HepG2 (cell line): ENCODE measurements at regions not wholly inside any gene's neighbourhood (a gene's known extent, or its start where the extent isn't known, plus 50 kb on each side); places are given as distances from the start of the nearest gene placed in this dataset.

ENCODE experiments used
- ATAC-seq: fragments of 200-7000 bp; cut with Tn5 transposase; 3 replicates; pipeline ENCODE4 v1.9.1; 2020; ENCODE audit warnings: mild to moderate bottlenecking, moderate library complexity
- BruUV-seq: library from RNA; stranded (reverse); fragments of 400-500 nt; replicated peaks from 2 replicates; lab custom pipeline; 2021; lab: Mats Ljungman, UMichigan
- CTCF ChIA-PET: fragments of 300-600 bp; formaldehyde crosslinking; extraction: SDS; loops from one replicate; lab custom pipeline; 2021; ENCODE audit warnings: low total read pairs, inconsistent platforms, low intra/inter-chr PET ratio; lab: Yijun Ruan, JAX
- POLR2A ChIA-PET: fragments of 350-600 bp; sonication (Branson Sonifier 250); formaldehyde crosslinking; loops from one replicate; lab custom pipeline; 2020; ENCODE audit warnings: antibody characterized with exemption, inconsistent platforms; lab: Yijun Ruan, JAX
- DNase-seq: peaks from one replicate; pipeline ENCODE4 v3.0.0-alpha.2; 2015; ENCODE audit warnings: low spot score
- FAIRE-seq: peaks from 3 replicates; lab custom pipeline; 2011; peaks lifted over from hg19 to GRCh38; lab: Jason Lieb, UNC
- H2AFZ ChIP-seq: one replicate; pipeline ENCODE4 v1.6.1; 2011; ENCODE audit warnings: low read length, inconsistent platforms
- H3K27ac ChIP-seq: fragments of 300-600 bp; 3 replicates; pipeline ENCODE4 v1.8.0; 2011; ENCODE audit warnings: mixed run types, mild to moderate bottlenecking, mixed read lengths, low read length, inconsistent platforms; ENCODE audit not compliant: insufficient read depth; ENCODE audit errors: extremely low read length
- H3K27me3 ChIP-seq, 2 experiments: fragments of 200-600 bp in 1 of 2; 2 replicates in 1 of 2; 3 replicates in 1 of 2; pipeline versions ENCODE4 v1.6.0 to v1.8.0; 2011; ENCODE audit warnings: low read length in 2 of 2, mild to moderate bottlenecking in 2 of 2, moderate library complexity in 2 of 2, inconsistent platforms in 1 of 2; ENCODE audit not compliant: insufficient read depth in 2 of 2, control insufficient read depth in 1 of 2
- H3K36me3 ChIP-seq, 2 experiments: fragments of 200-600 bp in 1 of 2; replicated peaks in 1 of 2; 2 replicates in 1 of 2; 3 replicates in 1 of 2; pipeline versions ENCODE4 v1.5.1 to v1.8.0; 2011; ENCODE audit warnings: low read length in 2 of 2, inconsistent platforms in 1 of 2; ENCODE audit not compliant: insufficient read depth in 2 of 2, control insufficient read depth in 1 of 2
- H3K4me1 ChIP-seq: 2 replicates; pipeline ENCODE4 v1.5.1; 2012; ENCODE audit warnings: low read length, inconsistent platforms; ENCODE audit not compliant: insufficient read depth
- H3K4me2 ChIP-seq: 2 replicates; pipeline ENCODE4 v1.6.0; 2011; ENCODE audit warnings: low read depth, low read length, inconsistent platforms
- H3K4me3 ChIP-seq, 3 experiments: fragments of 200-600 bp in 1 of 3; sonication (generic), shearing (Covaris generic) in 1 of 3; replicated peaks in 1 of 3; 2 replicates each; pipeline ENCODE4 v1.5.1; 2011 to 2016; ENCODE audit warnings: low read length in 3 of 3, inconsistent platforms in 2 of 3, low read depth in 2 of 3, mild to moderate bottlenecking in 2 of 3, control low read depth in 1 of 3, mixed read lengths in 1 of 3; ENCODE audit not compliant: insufficient read depth in 1 of 3
- H3K79me2 ChIP-seq: one replicate; pipeline ENCODE4 v1.6.1; 2011; ENCODE audit warnings: low read length, inconsistent platforms; ENCODE audit not compliant: insufficient read depth
- H3K9ac ChIP-seq: 2 replicates; pipeline ENCODE4 v1.6.0; 2011; ENCODE audit warnings: mild to moderate bottlenecking, low read depth, low read length, inconsistent platforms; ENCODE audit not compliant: insufficient read depth
- H3K9me3 ChIP-seq: 2 replicates; pipeline ENCODE4 v1.5.1; 2012; ENCODE audit warnings: mild to moderate bottlenecking, low read length
- H4K20me1 ChIP-seq: 2 replicates; pipeline ENCODE4 v1.6.0; 2011; ENCODE audit warnings: inconsistent platforms, mild to moderate bottlenecking, low read length, moderate library complexity; ENCODE audit not compliant: insufficient read depth
- ISX ChIP-seq: sonication (generic); formaldehyde crosslinking; conservative IDR thresholded peaks from 2 replicates; pipeline ENCODE4 v1.5.0; 2020; ENCODE audit warnings: missing genetic modification reagents
- PHF5A ChIP-seq: IDR thresholded peaks from one replicate; pipeline ENCODE4 v1.6.1; 2018; ENCODE audit warnings: low read depth, missing genetic modification reagents; ENCODE audit not compliant: unreplicated experiment
- SETDB1 ChIP-seq: sonication (generic); formaldehyde crosslinking; IDR thresholded peaks from 2 replicates; pipeline ENCODE4 v1.5.1; 2020; ENCODE audit warnings: missing genetic modification reagents, mild to moderate bottlenecking, borderline replicate concordance
- TEAD3 ChIP-seq: optimal IDR thresholded peaks from 2 replicates; pipeline ENCODE3; 2016; ENCODE audit warnings: borderline replicate concordance
- ZIK1 ChIP-seq: sonication (generic); formaldehyde crosslinking; IDR thresholded peaks from 2 replicates; pipeline ENCODE4 v1.5.0; 2020; ENCODE audit warnings: mild to moderate bottlenecking, low read depth, missing genetic modification reagents, borderline replicate concordance
- ZNF510 ChIP-seq: sonication (generic); formaldehyde crosslinking; IDR thresholded peaks from 2 replicates; pipeline ENCODE4 v1.4.0; 2020; ENCODE audit warnings: low read depth, mild to moderate bottlenecking, missing genetic modification reagents
- ZNF629 ChIP-seq: sonication (generic); formaldehyde crosslinking; conservative IDR thresholded peaks from 2 replicates; pipeline ENCODE4 v1.5.0; 2020; ENCODE audit warnings: missing genetic modification reagents
- ZNF746 ChIP-seq: sonication (generic); formaldehyde crosslinking; IDR thresholded peaks from 2 replicates; pipeline ENCODE4 v1.8.0; 2022; ENCODE audit warnings: mild to moderate bottlenecking, missing genetic modification reagents
- WGBS: methylation state at CpG from one replicate; pipeline ENCODE4 v1.1.6; 2017; ENCODE audit warnings: low lambda C conversion rate; 5-methylcytosine and 5-hydroxymethylcytosine counted together
- in situ Hi-C: cut with HindIII; loops from 2 replicates; pipeline ENCODE4 v1.10.0; 2017; ENCODE audit warnings: low pct_unique_long_range_greater_than_20kb; ENCODE audit not compliant: extremely low pct_ligation_motif_present
- intact Hi-C: fragments of 100-400 bp; cut with micrococcal nuclease; formaldehyde crosslinking; loops from one replicate; pipeline ENCODE4 v1.10.0; 2022; ENCODE audit not compliant: unreplicated experiment
- TF ChIP-seq, protein P1 (sequence below): sonication (generic); formaldehyde crosslinking; IDR thresholded peaks from 2 replicates; pipeline ENCODE4 v1.9.0; 2021; ENCODE audit warnings: missing genetic modification reagents, mild to moderate bottlenecking, borderline replicate concordance
- TF ChIP-seq, protein P2 (sequence below): sonication (generic); formaldehyde crosslinking; IDR thresholded peaks from 2 replicates; pipeline ENCODE4 v1.4.0; 2020; ENCODE audit warnings: mild to moderate bottlenecking, missing genetic modification reagents
- TF ChIP-seq, protein P3 (sequence below): sonication (generic); formaldehyde crosslinking; IDR thresholded peaks from 2 replicates; pipeline ENCODE4 v1.4.0; 2020; ENCODE audit warnings: mild to moderate bottlenecking, missing genetic modification reagents
- TF ChIP-seq, protein P4 (sequence below): sonication (generic); formaldehyde crosslinking; IDR thresholded peaks from 2 replicates; pipeline ENCODE4 v1.5.0; 2020; ENCODE audit warnings: missing genetic modification reagents

DNA sequence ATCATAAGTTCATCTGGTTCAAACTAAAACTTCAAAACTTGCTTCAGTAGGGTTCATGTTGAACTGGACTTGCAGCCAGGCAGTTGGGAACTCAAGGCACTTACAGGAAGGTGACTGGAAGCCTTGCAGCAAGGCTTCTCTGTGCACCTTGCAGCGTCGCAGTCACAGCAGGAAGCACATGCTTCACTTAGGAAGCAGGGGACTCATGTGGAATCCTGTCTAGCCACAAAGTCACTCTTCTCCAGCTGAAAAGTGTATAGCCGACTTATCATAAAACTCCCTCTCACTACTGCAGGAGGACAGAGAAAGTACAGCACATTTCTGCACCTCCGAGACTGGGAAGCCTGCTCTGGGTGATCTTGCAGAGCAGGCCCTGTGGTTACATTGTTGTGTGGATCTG is 114.0 kb upstream of the PRB2 start:
- Histone ChIP-seq H2AFZ (no peak overlapping the region), H3K9ac (no peak overlapping the region), H3K4me2 (no peak overlapping the region), H3K27ac (no peak overlapping the region), H3K79me2 (no peaks in the 10 kb centered on the region), H4K20me1 (no peaks in the 10 kb centered on the region), H3K4me3 (no peak overlapping the region), H3K9me3 (no peaks in the 10 kb centered on the region), H3K4me1 (no peaks in the 10 kb centered on the region), H3K27me3 (peaks cover 0 to 4% of the 10 kb centered on the region in 2 experiments; a peak in 2 of 5 replicates), H3K36me3 (no peaks in the 10 kb centered on the region)
- BruUV-seq, result no TSS peak
- CTCF ChIA-PET, result no interaction called here
- TF ChIP-seq, protein P1, sequence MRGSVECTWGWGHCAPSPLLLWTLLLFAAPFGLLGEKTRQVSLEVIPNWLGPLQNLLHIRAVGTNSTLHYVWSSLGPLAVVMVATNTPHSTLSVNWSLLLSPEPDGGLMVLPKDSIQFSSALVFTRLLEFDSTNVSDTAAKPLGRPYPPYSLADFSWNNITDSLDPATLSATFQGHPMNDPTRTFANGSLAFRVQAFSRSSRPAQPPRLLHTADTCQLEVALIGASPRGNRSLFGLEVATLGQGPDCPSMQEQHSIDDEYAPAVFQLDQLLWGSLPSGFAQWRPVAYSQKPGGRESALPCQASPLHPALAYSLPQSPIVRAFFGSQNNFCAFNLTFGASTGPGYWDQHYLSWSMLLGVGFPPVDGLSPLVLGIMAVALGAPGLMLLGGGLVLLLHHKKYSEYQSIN (CRISPR knock-in tag), result no peak
- in situ Hi-C loops, result no loop called here
- intact Hi-C loops, result no loop called here
- FAIRE-seq, result no peak
- 14% methylated on average over 2 of the region's 4 CpGs for WGBS
- no peak for ATAC-seq
- POLR2A ChIA-PET, result no interaction called here
- no peak for DNase-seq

DNA sequence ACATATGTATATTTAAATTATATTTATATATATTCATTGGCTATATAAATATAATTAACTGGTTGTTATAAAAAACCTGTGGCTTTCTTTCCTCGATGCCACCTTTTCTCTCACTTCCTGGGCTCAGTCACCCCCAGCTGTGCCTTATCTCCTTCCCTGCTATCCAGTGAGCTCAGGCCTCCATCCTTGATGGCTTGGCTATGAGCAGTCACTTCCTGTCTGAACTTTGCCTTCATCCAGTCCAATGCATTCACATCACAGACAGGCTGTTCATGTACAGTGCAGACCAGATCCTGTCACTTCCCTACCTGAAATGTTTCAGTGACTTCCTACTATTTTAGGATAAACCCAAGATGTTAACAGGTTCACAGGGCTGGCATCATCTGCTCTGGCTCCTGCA is 115.3 kb upstream of the PRB2 start:
- POLR2A ChIA-PET, result no interaction called here
- 0% methylated on average over 1 of the region's 1 CpG for WGBS
- intact Hi-C loops, result no loop called here
- TF ChIP-seq SETDB1 (CRISPR knock-in tag) (no peak), ZNF746 (CRISPR knock-in tag) (no peak), ZIK1 (CRISPR knock-in tag) (no peak), ZNF629 (no peak), ISX (CRISPR knock-in tag) (no peak), PHF5A (CRISPR knock-in tag) (no peak), ZNF510 (CRISPR knock-in tag) (no peak), TEAD3 (no peak)
- TF ChIP-seq, protein P2, sequence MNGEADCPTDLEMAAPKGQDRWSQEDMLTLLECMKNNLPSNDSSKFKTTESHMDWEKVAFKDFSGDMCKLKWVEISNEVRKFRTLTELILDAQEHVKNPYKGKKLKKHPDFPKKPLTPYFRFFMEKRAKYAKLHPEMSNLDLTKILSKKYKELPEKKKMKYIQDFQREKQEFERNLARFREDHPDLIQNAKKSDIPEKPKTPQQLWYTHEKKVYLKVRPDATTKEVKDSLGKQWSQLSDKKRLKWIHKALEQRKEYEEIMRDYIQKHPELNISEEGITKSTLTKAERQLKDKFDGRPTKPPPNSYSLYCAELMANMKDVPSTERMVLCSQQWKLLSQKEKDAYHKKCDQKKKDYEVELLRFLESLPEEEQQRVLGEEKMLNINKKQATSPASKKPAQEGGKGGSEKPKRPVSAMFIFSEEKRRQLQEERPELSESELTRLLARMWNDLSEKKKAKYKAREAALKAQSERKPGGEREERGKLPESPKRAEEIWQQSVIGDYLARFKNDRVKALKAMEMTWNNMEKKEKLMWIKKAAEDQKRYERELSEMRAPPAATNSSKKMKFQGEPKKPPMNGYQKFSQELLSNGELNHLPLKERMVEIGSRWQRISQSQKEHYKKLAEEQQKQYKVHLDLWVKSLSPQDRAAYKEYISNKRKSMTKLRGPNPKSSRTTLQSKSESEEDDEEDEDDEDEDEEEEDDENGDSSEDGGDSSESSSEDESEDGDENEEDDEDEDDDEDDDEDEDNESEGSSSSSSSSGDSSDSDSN, result no peak
- TF ChIP-seq, protein P3, sequence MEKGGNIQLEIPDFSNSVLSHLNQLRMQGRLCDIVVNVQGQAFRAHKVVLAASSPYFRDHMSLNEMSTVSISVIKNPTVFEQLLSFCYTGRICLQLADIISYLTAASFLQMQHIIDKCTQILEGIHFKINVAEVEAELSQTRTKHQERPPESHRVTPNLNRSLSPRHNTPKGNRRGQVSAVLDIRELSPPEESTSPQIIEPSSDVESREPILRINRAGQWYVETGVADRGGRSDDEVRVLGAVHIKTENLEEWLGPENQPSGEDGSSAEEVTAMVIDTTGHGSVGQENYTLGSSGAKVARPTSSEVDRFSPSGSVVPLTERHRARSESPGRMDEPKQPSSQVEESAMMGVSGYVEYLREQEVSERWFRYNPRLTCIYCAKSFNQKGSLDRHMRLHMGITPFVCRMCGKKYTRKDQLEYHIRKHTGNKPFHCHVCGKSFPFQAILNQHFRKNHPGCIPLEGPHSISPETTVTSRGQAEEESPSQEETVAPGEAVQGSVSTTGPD (CRISPR knock-in tag), result no peak
- TF ChIP-seq, protein P4, sequence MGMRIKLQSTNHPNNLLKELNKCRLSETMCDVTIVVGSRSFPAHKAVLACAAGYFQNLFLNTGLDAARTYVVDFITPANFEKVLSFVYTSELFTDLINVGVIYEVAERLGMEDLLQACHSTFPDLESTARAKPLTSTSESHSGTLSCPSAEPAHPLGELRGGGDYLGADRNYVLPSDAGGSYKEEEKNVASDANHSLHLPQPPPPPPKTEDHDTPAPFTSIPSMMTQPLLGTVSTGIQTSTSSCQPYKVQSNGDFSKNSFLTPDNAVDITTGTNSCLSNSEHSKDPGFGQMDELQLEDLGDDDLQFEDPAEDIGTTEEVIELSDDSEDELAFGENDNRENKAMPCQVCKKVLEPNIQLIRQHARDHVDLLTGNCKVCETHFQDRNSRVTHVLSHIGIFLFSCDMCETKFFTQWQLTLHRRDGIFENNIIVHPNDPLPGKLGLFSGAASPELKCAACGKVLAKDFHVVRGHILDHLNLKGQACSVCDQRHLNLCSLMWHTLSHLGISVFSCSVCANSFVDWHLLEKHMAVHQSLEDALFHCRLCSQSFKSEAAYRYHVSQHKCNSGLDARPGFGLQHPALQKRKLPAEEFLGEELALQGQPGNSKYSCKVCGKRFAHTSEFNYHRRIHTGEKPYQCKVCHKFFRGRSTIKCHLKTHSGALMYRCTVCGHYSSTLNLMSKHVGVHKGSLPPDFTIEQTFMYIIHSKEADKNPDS (CRISPR knock-in tag), result no peak

More for the DNA sequence above, 115.3 kb upstream of the PRB2 start:
- no peak overlapping the region for H2AFZ ChIP-seq
- no peaks in the 10 kb centered on the region for H3K9me3 ChIP-seq
- H3K9ac ChIP-seq, result no peak overlapping the region
- no peak for DNase-seq
- H3K27ac ChIP-seq, result no peak overlapping the region
- H3K27me3 ChIP-seq, result peaks cover 0 to 7% of the 10 kb centered on the region in 2 experiments; a peak in 2 of 5 replicates
- H4K20me1 ChIP-seq, result no peaks in the 10 kb centered on the region
- no peaks in the 10 kb centered on the region for H3K36me3 ChIP-seq
- H3K4me2 ChIP-seq, result no peak overlapping the region
- H3K4me1 ChIP-seq, result no peaks in the 10 kb centered on the region
- no TSS peak for BruUV-seq
- no peak for ATAC-seq
- H3K79me2 ChIP-seq, result no peaks in the 10 kb centered on the region
- CTCF ChIA-PET, result no interaction called here
- no peak overlapping the region for H3K4me3 ChIP-seq
- in situ Hi-C loops, result no loop called here
- no peak for FAIRE-seq
